H1 (cell line): ENCODE measurements at regions not wholly inside any gene's neighbourhood (a gene's known extent, or its start where the extent isn't known, plus 50 kb on each side); places are given as distances from the start of the nearest gene placed in this dataset.

Source experiments
- CTCF ChIA-PET: fragments of 300-600 bp; sonication (Branson Sonifier 250); formaldehyde crosslinking; loops from one replicate; lab custom pipeline; 2021; ENCODE audit not compliant: partially characterized antibody; lab: Charles Lee
- POLR2A ChIA-PET: fragments of 300-600 bp; sonication (Branson Sonifier 250); formaldehyde crosslinking; loops from one replicate; lab custom pipeline; 2021; ENCODE audit warnings: inconsistent platforms; ENCODE audit not compliant: partially characterized antibody; lab: Charles Lee
- DNase-seq, 2 experiments: peaks; one replicate each; pipeline versions ENCODE4 v3.0.0 to v3.0.0-alpha.2; 2010 to 2022; ENCODE audit warnings: low spot score in 2 of 2, low read depth in 1 of 2, mixed read lengths in 1 of 2
- FAIRE-seq: peaks from 2 replicates; lab custom pipeline; 2011; peaks lifted over from hg19 to GRCh38; lab: Jason Lieb, UNC
- H2AFZ ChIP-seq: 2 replicates; pipeline ENCODE4 v1.8.1; 2012; ENCODE audit warnings: low read length, inconsistent platforms
- H2AK5ac ChIP-seq: 2 replicates; pipeline ENCODE4 v1.6.1; 2013; ENCODE audit warnings: low read depth, low read length
- H2BK120ac ChIP-seq: replicated peaks from 2 replicates; pipeline ENCODE3; 2013; ENCODE audit warnings: low read depth, low read length, inconsistent platforms
- H2BK12ac ChIP-seq: 2 replicates; pipeline ENCODE4 v1.6.1; 2013; ENCODE audit warnings: low read depth, low read length
- H2BK15ac ChIP-seq: 2 replicates; pipeline ENCODE4 v1.6.1; 2013; ENCODE audit warnings: low read length
- H2BK20ac ChIP-seq: 2 replicates; pipeline ENCODE4 v1.6.1; 2013; ENCODE audit warnings: low read length
- H2BK5ac ChIP-seq: 2 replicates; pipeline ENCODE4 v1.6.1; 2013; ENCODE audit warnings: low read depth, low read length
- H3K14ac ChIP-seq: 2 replicates; pipeline ENCODE4 v1.6.1; 2013; ENCODE audit warnings: inconsistent platforms; ENCODE audit not compliant: insufficient read length
- H3K18ac ChIP-seq: 2 replicates; pipeline ENCODE4 v1.6.1; 2013; ENCODE audit warnings: low read length; ENCODE audit errors: extremely low read depth
- H3K23ac ChIP-seq: 2 replicates; pipeline ENCODE4 v1.6.1; 2013; ENCODE audit warnings: inconsistent platforms; ENCODE audit not compliant: insufficient read length
- H3K23me2 ChIP-seq: 2 replicates; pipeline ENCODE4 v1.6.1; 2013; ENCODE audit warnings: low read depth, low read length
- H3K27ac ChIP-seq: 2 replicates; pipeline ENCODE4 v1.6.1; 2011; ENCODE audit warnings: low read depth, low read length, inconsistent platforms
- H3K27me3 ChIP-seq, 4 experiments: replicated peaks in 1 of 4; 1 replicate in 1 of 4; 2 replicates in 3 of 4; pipeline versions ENCODE4 v1.6.1 to v1.8.1; 2011 to 2013; ENCODE audit warnings: low read length in 3 of 4, mild to moderate bottlenecking in 3 of 4, inconsistent platforms in 2 of 4, mixed read lengths in 2 of 4, moderate library complexity in 1 of 4; ENCODE audit not compliant: control insufficient read depth in 3 of 4, insufficient read depth in 3 of 4; ENCODE audit errors: extremely low read depth in 1 of 4
- H3K36me3 ChIP-seq, 4 experiments: 2 replicates each; pipeline versions ENCODE4 v1.6.1 to v1.8.1; 2011 to 2013; ENCODE audit warnings: mild to moderate bottlenecking in 4 of 4, low read length in 3 of 4, moderate library complexity in 2 of 4, control low read depth in 1 of 4, inconsistent platforms in 1 of 4; ENCODE audit not compliant: insufficient read depth in 4 of 4, control insufficient read depth in 2 of 4
- H3K4ac ChIP-seq: replicated peaks from 2 replicates; pipeline ENCODE3; 2013; ENCODE audit warnings: low read length, low read depth, mixed read lengths, inconsistent platforms; ENCODE audit not compliant: insufficient read length
- H3K4me1 ChIP-seq, 4 experiments: replicated peaks in 1 of 4; 1 replicate in 1 of 4; 2 replicates in 3 of 4; pipeline versions ENCODE4 v1.6.1 to v1.8.1; 2011 to 2013; ENCODE audit warnings: low read length in 3 of 4, inconsistent platforms in 2 of 4, mixed read lengths in 1 of 4; ENCODE audit not compliant: insufficient read depth in 4 of 4, control insufficient read depth in 3 of 4
- H3K4me2 ChIP-seq, 2 experiments: 2 replicates each; pipeline versions ENCODE4 v1.6.1 to v1.8.1; 2011 to 2013; ENCODE audit warnings: low read depth in 2 of 2, low read length in 2 of 2, control low read depth in 1 of 2, inconsistent platforms in 1 of 2, mild to moderate bottlenecking in 1 of 2; ENCODE audit not compliant: insufficient read depth in 1 of 2
- H3K4me3 ChIP-seq, 4 experiments: fragments of 200-600, 300-600 bp in 1 of 4; sonication (generic), shearing (Covaris generic), sonication (Bioruptor Twin) in 1 of 4; 2 replicates each; pipeline versions ENCODE4 v1.5.1 to v1.8.1; 2011 to 2016; ENCODE audit warnings: low read length in 4 of 4, low read depth in 3 of 4, control low read depth in 2 of 4, inconsistent platforms in 2 of 4, mild to moderate bottlenecking in 2 of 4, mixed read lengths in 1 of 4, moderate library complexity in 1 of 4; ENCODE audit not compliant: insufficient read depth in 2 of 4; ENCODE audit errors: extremely low read depth in 1 of 4
- H3K56ac ChIP-seq: replicated peaks from 2 replicates; pipeline ENCODE3; 2013; ENCODE audit warnings: low read depth, mild to moderate bottlenecking, mixed read lengths, low read length, inconsistent platforms; ENCODE audit not compliant: insufficient read length
- H3K79me1 ChIP-seq: 2 replicates; pipeline ENCODE4 v1.6.1; 2013; ENCODE audit warnings: low read depth, low read length, control low read depth
- H3K79me2 ChIP-seq, 2 experiments: 2 replicates each; pipeline versions ENCODE4 v1.6.1 to v1.8.1; 2012 to 2013; ENCODE audit warnings: low read length in 2 of 2, mild to moderate bottlenecking in 2 of 2, inconsistent platforms in 1 of 2; ENCODE audit not compliant: insufficient read depth in 2 of 2, control insufficient read depth in 1 of 2
- H3K9ac ChIP-seq, 4 experiments: replicated peaks in 1 of 4; 1 replicate in 1 of 4; 2 replicates in 3 of 4; pipeline versions ENCODE4 v1.6.1 to v1.8.1; 2011 to 2013; ENCODE audit warnings: low read depth in 3 of 4, low read length in 3 of 4, control low read depth in 2 of 4, mild to moderate bottlenecking in 2 of 4, moderate library complexity in 2 of 4, inconsistent platforms in 1 of 4; ENCODE audit errors: extremely low read depth in 1 of 4
- H3K9me3 ChIP-seq, 2 experiments: 2 replicates each; pipeline versions ENCODE4 v1.6.1 to v1.8.1; 2012 to 2013; ENCODE audit warnings: mild to moderate bottlenecking in 2 of 2, moderate library complexity in 2 of 2, control low read depth in 1 of 2, inconsistent platforms in 1 of 2, low read depth in 1 of 2, low read length in 1 of 2, mixed read lengths in 1 of 2; ENCODE audit not compliant: insufficient read depth in 2 of 2
- H4K20me1 ChIP-seq, 2 experiments: replicated peaks in 1 of 2; 2 replicates each; pipeline versions ENCODE3 to v1.8.1; 2011 to 2013; ENCODE audit warnings: inconsistent platforms in 2 of 2, low read length in 2 of 2, mild to moderate bottlenecking in 1 of 2; ENCODE audit not compliant: insufficient read depth in 2 of 2, control insufficient read depth in 1 of 2
- H4K5ac ChIP-seq: 2 replicates; pipeline ENCODE4 v1.6.1; 2013; ENCODE audit warnings: low read length, low read depth, mixed read lengths, inconsistent platforms; ENCODE audit not compliant: insufficient read length
- H4K8ac ChIP-seq: 2 replicates; pipeline ENCODE4 v1.8.0; 2013; ENCODE audit warnings: mild to moderate bottlenecking, moderate library complexity, low read length, inconsistent platforms; ENCODE audit not compliant: insufficient read depth; ENCODE audit errors: extremely low read depth
- H4K91ac ChIP-seq: replicated peaks from 2 replicates; pipeline ENCODE3; 2013; ENCODE audit warnings: low read length, mixed read lengths, inconsistent platforms; ENCODE audit not compliant: insufficient read length
- BRCA1 ChIP-seq: IDR thresholded peaks from 2 replicates; pipeline ENCODE4 v1.6.1; 2012; ENCODE audit warnings: low read depth, low read length, improper control_type of control experiment
- CBX8 ChIP-seq: fragments of 300-800, 300-1000 bp; sonication (generic); IDR thresholded peaks from 2 replicates; pipeline ENCODE4 v1.7.1; 2016; ENCODE audit warnings: low read depth, low read length, borderline replicate concordance
- EGR1 ChIP-seq: IDR thresholded peaks from 2 replicates; pipeline ENCODE4 v1.6.1; 2011; ENCODE audit warnings: low read depth, low read length, borderline replicate concordance
- EZH2 ChIP-seq: fragments of 200-600 bp; sonication (generic); IDR thresholded peaks from 2 replicates; pipeline ENCODE4 v1.7.1; 2012; ENCODE audit warnings: low read depth, mild to moderate bottlenecking, moderate library complexity, low read length, inconsistent platforms; ENCODE audit not compliant: severe bottlenecking
- GABPA ChIP-seq: IDR thresholded peaks from 2 replicates; pipeline ENCODE4 v1.6.1; 2011; ENCODE audit warnings: mild to moderate bottlenecking, low read length, moderate library complexity, borderline replicate concordance; ENCODE audit not compliant: insufficient read depth
- JUN ChIP-seq: IDR thresholded peaks from 2 replicates; pipeline ENCODE4 v1.6.1; 2011; ENCODE audit warnings: low read depth, mild to moderate bottlenecking, improper control_type of control experiment, low read length
- KDM4A ChIP-seq: IDR thresholded peaks from one replicate; pipeline ENCODE4 v1.7.1; 2012; ENCODE audit warnings: low read depth, mild to moderate bottlenecking, moderate library complexity, low read length, inconsistent platforms; ENCODE audit not compliant: severe bottlenecking
- KDM5A ChIP-seq: fragments of 200-600 bp; IDR thresholded peaks from 2 replicates; pipeline ENCODE4 v1.7.1; 2012; ENCODE audit warnings: mild to moderate bottlenecking, low read length, inconsistent platforms, mixed read lengths
- RFX5 ChIP-seq: IDR thresholded peaks from 2 replicates; pipeline ENCODE4 v1.6.1; 2011; ENCODE audit warnings: low read depth, low read length, improper control_type of control experiment, borderline replicate concordance
- RNF2 ChIP-seq: fragments of 200-900, 300-1000 bp; sonication (generic); IDR thresholded peaks from 2 replicates; pipeline ENCODE4 v1.7.1; 2016; ENCODE audit warnings: borderline replicate concordance, low read depth, mild to moderate bottlenecking, antibody characterized with exemption, low read length; ENCODE audit not compliant: poor library complexity, severe bottlenecking; ENCODE audit errors: missing control alignments
- RXRA ChIP-seq: IDR thresholded peaks from 2 replicates; pipeline ENCODE4 v1.6.1; 2011; ENCODE audit warnings: low read depth, mild to moderate bottlenecking, low read length, moderate library complexity; ENCODE audit not compliant: insufficient read depth
- TAF7 ChIP-seq: optimal IDR thresholded peaks from 2 replicates; pipeline ENCODE3; 2011; ENCODE audit warnings: low read depth, mild to moderate bottlenecking, inconsistent platforms, low read length, moderate library complexity, borderline replicate concordance
- USF2 ChIP-seq: IDR thresholded peaks from 2 replicates; pipeline ENCODE4 v1.6.1; 2011; ENCODE audit warnings: low read length, improper control_type of control experiment
- WGBS, 2 experiments: shearing (Covaris generic) in 1 of 2; methylation state at CpG; one replicate each; pipeline versions ENCODE4 v1.1.6 to v1.1.7; 2013 to 2015; ENCODE audit warnings: low lambda C conversion rate in 2 of 2, mixed read lengths in 2 of 2, inconsistent platforms in 1 of 2, low coverage in 1 of 2, missing lambda C conversion rate in 1 of 2; ENCODE audit not compliant: insufficient replicate concordance in 2 of 2, insufficient coverage in 1 of 2, insufficient read length in 1 of 2; ENCODE audit errors: extremely low coverage in 1 of 2, missing lambda C conversion rate in 1 of 2; 5-methylcytosine and 5-hydroxymethylcytosine counted together

GRCh38 chr13:82432949-82433348 is 1449.3 kb downstream of the SLITRK1 start:
- no peaks in the 10 kb centered on the region for H4K20me1 ChIP-seq
- no peak overlapping the region for H2BK12ac ChIP-seq
- H3K79me2 ChIP-seq = no peaks in the 10 kb centered on the region
- ChIA-PET POLR2A (no interaction called here), CTCF (no interaction called here)
- H2BK20ac ChIP-seq = no peak overlapping the region
- H3K4me3 ChIP-seq = no peak overlapping the region
- 98% methylated on average over 2 of the region's 2 CpGs; no CpG with 5 or more reads in 1 of the 2 experiments for WGBS, 2 experiments
- H2AK5ac ChIP-seq = no peak overlapping the region
- no peak overlapping the region for H4K5ac ChIP-seq
- H2BK120ac ChIP-seq = no peak overlapping the region
- H3K36me3 ChIP-seq = no peaks in the 10 kb centered on the region; a peak in 1 of 8 replicates
- H3K14ac ChIP-seq = no peak overlapping the region
- H2BK15ac ChIP-seq = no peak overlapping the region
- no peaks in the 10 kb centered on the region for H3K4me1 ChIP-seq
- DNase-seq = no peak
- H3K56ac ChIP-seq = no peak overlapping the region
- no peak overlapping the region for H2BK5ac ChIP-seq
- no peaks in the 10 kb centered on the region for H3K27me3 ChIP-seq
- H2AFZ ChIP-seq = no peak overlapping the region
- H3K23me2 ChIP-seq = no peaks in the 10 kb centered on the region; the same call in 1 of the 2 replicates
- H3K9me3 ChIP-seq = peaks cover under 1% of the 10 kb centered on the region in 2 experiments; a peak in 2 of 4 replicates
- no peak overlapping the region for H3K18ac ChIP-seq
- H3K9ac ChIP-seq = no peak overlapping the region
- no peak overlapping the region for H3K4me2 ChIP-seq
- H3K79me1 ChIP-seq = no peaks in the 10 kb centered on the region
- FAIRE-seq = no peak
- no peak overlapping the region for H3K23ac ChIP-seq
- no peak overlapping the region for H3K4ac ChIP-seq
- no peak overlapping the region for H4K91ac ChIP-seq
- H3K27ac ChIP-seq = no peak overlapping the region
- H4K8ac ChIP-seq = no peak overlapping the region
- TF ChIP-seq BRCA1 (no peak), CBX8 (no peak), RNF2 (no peak), KDM5A (no peak), GABPA (no peak), TAF7 (no peak), USF2 (no peak), EGR1 (no peak), EZH2 (no peak), JUN (no peak), RXRA (no peak), RFX5 (no peak), KDM4A (no peak)
